ENCODE measurements at regions not wholly inside any gene's neighbourhood (a gene's known extent, or its start where the extent isn't known, plus 50 kb on each side); places are given as distances from the start of the nearest gene placed in this dataset.

DNA sequence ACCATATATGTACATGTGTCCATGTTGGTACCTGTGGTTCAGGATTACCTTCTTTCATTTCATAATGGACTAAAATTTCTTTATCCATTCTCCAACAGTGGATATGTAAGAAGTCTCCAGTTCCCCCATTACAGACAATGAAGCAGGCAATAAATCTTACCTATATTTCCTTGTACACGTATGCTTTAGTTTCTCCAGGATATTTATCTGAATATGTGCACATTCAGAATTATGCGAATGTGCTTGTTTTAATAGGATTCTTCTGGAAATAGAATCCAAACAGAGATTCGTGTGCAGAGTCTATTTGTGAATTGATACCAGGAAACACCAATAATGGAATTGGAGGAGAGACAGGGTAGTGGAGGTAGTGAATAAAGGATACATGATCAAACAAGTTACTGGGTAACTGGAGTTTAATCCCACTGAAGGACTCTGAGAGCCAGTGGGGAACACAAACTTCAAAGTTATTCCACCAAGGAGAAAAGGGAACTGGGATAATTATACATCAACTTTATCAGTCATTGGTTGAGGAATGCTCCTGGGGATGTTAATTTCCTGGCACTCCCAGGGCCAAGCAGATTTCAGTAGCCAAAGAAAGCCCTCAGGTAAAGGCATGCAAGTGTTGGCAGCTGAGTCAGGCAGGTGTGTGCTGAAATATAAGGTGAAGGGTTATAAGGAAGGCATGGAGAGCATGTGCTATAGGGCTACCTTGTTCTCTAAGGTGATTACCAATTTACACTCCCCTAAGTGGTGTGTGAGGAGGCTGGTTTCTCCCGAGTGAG lies 374.9 kb upstream of the PBX1 start:
- Histone ChIP-seq H3K27ac (ENCODE audit: low read depth, low read length) (no peak overlapping the region), H3K4me3 (ENCODE audit: low read depth, low read length) (no peak overlapping the region), H3K27me3 (ENCODE audit: control insufficient read depth, insufficient read depth, low read length) (no peaks in the 10 kb centered on the region), H3K9me3 (ENCODE audit: control insufficient read depth, insufficient read depth, low read length) (no peaks in the 10 kb centered on the region)
- no peak for DNase-seq (ENCODE audit: low read depth, low spot score)
- POLR2A ChIA-PET, result no interaction called here
- CTCF ChIA-PET, result no interaction called here
- TF ChIP-seq, protein P1, sequence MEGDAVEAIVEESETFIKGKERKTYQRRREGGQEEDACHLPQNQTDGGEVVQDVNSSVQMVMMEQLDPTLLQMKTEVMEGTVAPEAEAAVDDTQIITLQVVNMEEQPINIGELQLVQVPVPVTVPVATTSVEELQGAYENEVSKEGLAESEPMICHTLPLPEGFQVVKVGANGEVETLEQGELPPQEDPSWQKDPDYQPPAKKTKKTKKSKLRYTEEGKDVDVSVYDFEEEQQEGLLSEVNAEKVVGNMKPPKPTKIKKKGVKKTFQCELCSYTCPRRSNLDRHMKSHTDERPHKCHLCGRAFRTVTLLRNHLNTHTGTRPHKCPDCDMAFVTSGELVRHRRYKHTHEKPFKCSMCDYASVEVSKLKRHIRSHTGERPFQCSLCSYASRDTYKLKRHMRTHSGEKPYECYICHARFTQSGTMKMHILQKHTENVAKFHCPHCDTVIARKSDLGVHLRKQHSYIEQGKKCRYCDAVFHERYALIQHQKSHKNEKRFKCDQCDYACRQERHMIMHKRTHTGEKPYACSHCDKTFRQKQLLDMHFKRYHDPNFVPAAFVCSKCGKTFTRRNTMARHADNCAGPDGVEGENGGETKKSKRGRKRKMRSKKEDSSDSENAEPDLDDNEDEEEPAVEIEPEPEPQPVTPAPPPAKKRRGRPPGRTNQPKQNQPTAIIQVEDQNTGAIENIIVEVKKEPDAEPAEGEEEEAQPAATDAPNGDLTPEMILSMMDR (IDR thresholded peaks at IDR 0.05; ENCODE audit: low read depth, low read length), result no peak

DNA sequence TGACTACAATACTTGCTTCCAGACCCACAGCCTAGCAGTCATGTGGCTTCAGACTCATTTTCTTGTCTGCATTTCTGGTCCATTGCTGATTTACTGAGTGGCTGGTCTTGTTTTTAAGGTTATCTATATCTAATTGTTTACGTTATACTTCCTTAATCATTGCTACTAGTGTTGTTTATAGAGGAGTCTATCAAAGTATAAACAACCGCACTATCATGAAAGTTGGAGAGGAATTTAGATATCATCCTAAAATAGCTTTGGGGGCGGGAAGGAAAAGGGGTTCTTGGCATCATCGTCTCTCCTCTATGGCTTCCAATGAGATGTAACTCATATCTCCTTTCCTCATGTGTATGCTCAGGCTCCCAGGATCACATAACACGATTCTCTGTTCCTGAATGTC lies 372.1 kb upstream of the PBX1 start:
- CTCF ChIA-PET, result no interaction called here
- DNase-seq (ENCODE audit: low read depth, low spot score), result no peak
- no peak overlapping the region for H3K27ac ChIP-seq (ENCODE audit: low read depth, low read length)
- H3K4me3 ChIP-seq (ENCODE audit: low read depth, low read length), result no peak overlapping the region
- H3K9me3 ChIP-seq (ENCODE audit: control insufficient read depth, insufficient read depth, low read length), result no peaks in the 10 kb centered on the region
- TF ChIP-seq, protein P1 (IDR thresholded peaks at IDR 0.05; ENCODE audit: low read depth, low read length), result no peak
- POLR2A ChIA-PET, result no interaction called here
- H3K27me3 ChIP-seq (ENCODE audit: control insufficient read depth, insufficient read depth, low read length), result no peaks in the 10 kb centered on the region

DNA sequence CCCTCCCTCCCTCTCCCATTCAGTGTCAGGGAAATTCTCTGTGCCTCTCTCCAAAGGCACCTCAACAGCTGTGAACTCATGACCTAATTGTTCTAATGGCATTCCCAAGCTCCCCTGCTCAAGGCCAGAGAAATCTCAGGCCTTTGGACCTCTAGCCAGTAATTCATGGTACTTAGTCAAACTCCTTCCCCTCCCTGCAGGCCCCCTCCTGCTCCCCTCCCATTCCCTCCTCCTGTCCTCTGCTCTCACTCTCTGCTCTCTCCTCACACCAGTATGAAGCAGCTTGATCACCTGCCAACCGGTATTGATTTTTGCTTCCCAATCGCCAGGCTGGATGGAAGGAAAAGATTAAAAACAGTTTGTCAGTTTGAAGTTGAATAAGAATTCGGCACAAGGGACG lies 370.5 kb upstream of the PBX1 start:
- no peak for DNase-seq (ENCODE audit: low read depth, low spot score)
- Histone ChIP-seq H3K9me3 (ENCODE audit: control insufficient read depth, insufficient read depth, low read length) (no peaks in the 10 kb centered on the region), H3K27me3 (ENCODE audit: control insufficient read depth, insufficient read depth, low read length) (no peaks in the 10 kb centered on the region), H3K27ac (ENCODE audit: low read depth, low read length) (no peak overlapping the region), H3K4me3 (ENCODE audit: low read depth, low read length) (no peak overlapping the region)
- ChIA-PET POLR2A (no interaction called here), CTCF (no interaction called here)
- TF ChIP-seq, protein P1 (IDR thresholded peaks at IDR 0.05; ENCODE audit: low read depth, low read length), result no peak

DNA sequence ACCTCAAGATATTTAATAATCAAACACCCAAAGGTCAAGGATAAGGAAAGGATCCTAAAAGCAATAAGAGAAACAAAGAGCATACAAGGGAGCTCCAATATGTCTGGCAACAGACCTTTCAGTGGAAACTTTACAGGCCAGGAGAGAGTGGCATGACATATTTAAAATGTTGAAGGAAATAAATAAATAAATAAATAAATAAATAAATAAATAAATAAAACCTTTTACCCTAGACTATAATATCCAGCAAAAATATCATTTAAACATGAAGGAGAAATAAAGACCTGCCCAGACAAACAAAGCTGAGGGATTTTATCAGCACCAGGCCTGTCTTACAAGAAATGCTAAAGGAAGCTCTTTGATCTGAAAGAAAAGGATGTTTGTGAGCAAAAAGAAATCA lies 367.8 kb upstream of the PBX1 start:
- TF ChIP-seq, protein P1 (IDR thresholded peaks at IDR 0.05; ENCODE audit: low read depth, low read length), result no peak
- no peak for DNase-seq (ENCODE audit: low read depth, low spot score)
- H3K27me3 ChIP-seq (ENCODE audit: control insufficient read depth, insufficient read depth, low read length), result no peaks in the 10 kb centered on the region
- ChIA-PET CTCF (no interaction called here), POLR2A (no interaction called here)
- no peak overlapping the region for H3K4me3 ChIP-seq (ENCODE audit: low read depth, low read length)
- H3K9me3 ChIP-seq (ENCODE audit: control insufficient read depth, insufficient read depth, low read length), result no peaks in the 10 kb centered on the region
- no peak overlapping the region for H3K27ac ChIP-seq (ENCODE audit: low read depth, low read length)

DNA sequence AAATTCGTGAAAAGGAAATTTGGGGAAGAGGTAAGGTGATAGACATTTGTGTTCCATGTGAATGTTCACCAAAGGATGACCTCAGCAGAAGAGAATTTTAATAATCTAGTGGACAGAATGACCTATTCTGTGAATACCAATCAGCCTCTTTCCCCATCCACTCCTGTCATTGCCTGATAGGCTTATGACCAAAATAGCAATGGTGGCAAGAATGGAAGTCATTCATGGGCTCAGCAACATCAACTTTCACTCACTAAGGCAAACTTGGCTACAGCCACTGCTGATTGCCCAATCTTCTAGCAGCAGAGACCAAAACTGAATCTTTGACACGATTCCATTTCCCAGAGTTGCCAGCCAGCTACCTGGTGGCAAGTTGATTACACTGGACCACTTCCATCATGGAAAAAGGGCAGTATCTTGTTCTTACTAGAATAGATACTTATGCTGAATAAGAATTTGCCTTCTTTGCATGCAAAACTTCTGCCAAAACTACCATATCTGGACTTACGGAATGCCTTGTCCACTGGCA lies 348.7 kb upstream of the PBX1 start:
- POLR2A ChIA-PET, result no interaction called here

More for the DNA sequence above, 348.7 kb upstream of the PBX1 start:
- Histone ChIP-seq H3K9me3 (ENCODE audit: control insufficient read depth, insufficient read depth, low read length) (no peaks in the 10 kb centered on the region), H3K4me3 (ENCODE audit: low read depth, low read length) (no peak overlapping the region), H3K27ac (ENCODE audit: low read depth, low read length) (no peak overlapping the region), H3K27me3 (ENCODE audit: control insufficient read depth, insufficient read depth, low read length) (no peaks in the 10 kb centered on the region)
- CTCF ChIA-PET, result no interaction called here
- DNase-seq (ENCODE audit: low read depth, low spot score), result no peak
- TF ChIP-seq, protein P1 (IDR thresholded peaks at IDR 0.05; ENCODE audit: low read depth, low read length), result no peak
